GM18502 (cell line): ENCODE measurements at regions not wholly inside any gene's neighbourhood (a gene's known extent, or its start where the extent isn't known, plus 50 kb on each side); places are given as distances from the start of the nearest gene placed in this dataset.
A peak's percentile ranks its signal among the peaks of the same experiment; 100 is the strongest.

Experiments used
- ATAC-seq: cut with Tn5 transposase; IDR thresholded peaks from one replicate; pipeline ENCODE4 v1.9.1; 2021; ENCODE audit warnings: mild to moderate bottlenecking; ENCODE audit not compliant: unreplicated experiment, poor library complexity

- ATAC-seq, result no peak
These were observed 171.0 kb upstream of the COL8A1 start for GRCh38 chr3:99467420-99467819.

- no peak for ATAC-seq
These were observed 172.1 kb upstream of the COL8A1 start for GRCh38 chr3:99466331-99466730.

- ATAC-seq, result peak; percentile 48
These were observed 180.4 kb upstream of the COL8A1 start for GRCh38 chr3:99458013-99458412.

- ATAC-seq, result no peak
These were observed 195.8 kb upstream of the COL8A1 start for GRCh38 chr3:99442599-99442998.

DNA sequence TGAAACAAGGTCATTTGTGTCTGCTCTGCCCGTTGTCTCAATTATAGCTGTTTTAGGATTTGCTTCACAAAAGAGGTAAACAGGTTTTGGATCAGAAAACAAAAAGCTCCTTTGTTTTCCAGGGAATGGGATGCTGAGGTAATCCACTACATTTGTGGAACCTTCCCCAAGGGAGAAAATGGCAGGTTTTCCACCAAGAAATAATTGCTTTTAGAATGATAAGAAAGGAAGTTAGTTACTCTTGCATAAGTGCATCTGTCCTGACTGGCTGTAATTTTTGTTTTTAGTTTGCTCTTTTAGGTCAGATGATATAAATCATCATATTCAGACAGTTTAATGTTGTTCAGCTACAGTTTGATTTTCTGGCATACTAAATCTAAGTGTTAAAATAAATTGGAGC lies 198.5 kb upstream of the COL8A1 start:
- ATAC-seq, result no peak

DNA sequence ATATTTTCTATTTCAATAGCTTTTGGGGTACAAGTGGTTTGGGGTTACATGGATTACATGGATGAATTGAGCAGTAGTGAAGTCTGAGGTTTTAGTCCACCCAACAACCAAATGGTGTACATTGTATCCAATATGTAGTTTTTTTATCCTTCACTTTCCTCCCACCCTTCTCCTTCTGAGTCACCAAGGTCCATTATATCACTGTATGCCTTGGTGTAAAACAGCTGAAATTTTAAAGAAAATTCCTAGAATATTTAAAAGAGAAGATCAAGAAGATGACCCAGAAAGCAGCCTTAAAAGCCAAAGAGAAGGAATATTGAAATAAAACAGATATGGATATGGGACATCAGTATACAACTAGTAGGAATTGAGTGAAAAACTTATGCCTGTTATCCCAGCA lies 204.2 kb upstream of the COL8A1 start:
- ATAC-seq, result no peak

DNA sequence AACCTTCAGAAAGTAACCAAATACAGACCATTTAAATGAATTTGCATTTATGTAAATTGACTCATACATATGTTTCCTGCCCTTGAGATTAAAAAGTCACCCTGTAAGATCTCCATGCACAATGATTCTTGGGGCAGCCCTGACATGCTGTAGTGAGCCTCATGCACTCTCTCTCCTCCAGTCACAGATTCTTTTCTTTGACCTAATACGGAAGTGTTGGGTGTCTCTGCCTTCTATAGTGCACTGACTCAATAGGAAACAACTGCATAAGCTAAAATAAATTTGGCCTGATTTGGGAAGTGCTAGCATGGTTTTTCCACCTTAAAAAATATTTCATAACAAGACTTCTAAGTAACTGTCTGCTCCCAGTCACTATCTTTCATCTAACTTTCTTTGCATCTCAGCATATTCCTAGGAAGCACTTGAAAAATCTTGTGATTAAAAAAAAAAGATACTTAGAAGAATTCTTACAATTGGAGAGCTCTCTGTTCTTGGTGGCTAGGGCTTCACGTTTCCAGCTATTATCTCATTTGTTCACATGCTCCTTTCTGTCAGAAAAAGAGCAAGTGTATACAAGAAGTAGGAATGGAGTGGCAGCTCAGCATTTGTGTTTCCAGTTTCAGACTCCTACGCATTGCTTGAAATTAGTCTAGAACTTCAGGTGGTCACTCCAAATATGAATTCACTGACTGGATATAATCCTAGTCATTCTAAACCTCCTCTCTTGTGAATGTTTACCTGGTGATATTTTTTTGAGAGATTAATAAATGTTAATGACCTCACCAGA lies 207.9 kb upstream of the COL8A1 start:
- peak; percentile 73 for ATAC-seq

- ATAC-seq, result no peak
These were observed 208.9 kb upstream of the COL8A1 start for GRCh38 chr3:99429502-99429901.

DNA sequence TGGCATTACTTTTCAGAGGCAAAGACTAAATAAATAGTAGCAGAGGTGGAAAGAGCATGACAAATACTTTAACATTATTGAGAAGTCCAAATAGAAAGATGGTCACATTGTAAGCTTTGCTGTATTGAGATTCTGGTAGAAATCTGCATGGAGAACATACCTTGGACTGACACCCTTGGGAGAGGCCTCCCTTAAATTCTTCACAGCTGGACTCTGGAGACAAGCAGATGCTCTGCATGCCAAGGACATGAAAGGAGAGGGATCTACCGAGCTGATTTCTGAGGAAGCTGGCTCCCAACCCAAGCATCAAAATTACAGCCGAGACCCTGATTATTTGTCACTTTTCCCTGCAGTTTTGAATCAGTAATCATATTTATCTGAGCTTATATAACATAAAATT lies 212.5 kb upstream of the COL8A1 start:
- ATAC-seq, result no peak

- ATAC-seq, result peak; percentile 10
These were observed 219.3 kb upstream of the COL8A1 start for GRCh38 chr3:99419116-99419515.

DNA sequence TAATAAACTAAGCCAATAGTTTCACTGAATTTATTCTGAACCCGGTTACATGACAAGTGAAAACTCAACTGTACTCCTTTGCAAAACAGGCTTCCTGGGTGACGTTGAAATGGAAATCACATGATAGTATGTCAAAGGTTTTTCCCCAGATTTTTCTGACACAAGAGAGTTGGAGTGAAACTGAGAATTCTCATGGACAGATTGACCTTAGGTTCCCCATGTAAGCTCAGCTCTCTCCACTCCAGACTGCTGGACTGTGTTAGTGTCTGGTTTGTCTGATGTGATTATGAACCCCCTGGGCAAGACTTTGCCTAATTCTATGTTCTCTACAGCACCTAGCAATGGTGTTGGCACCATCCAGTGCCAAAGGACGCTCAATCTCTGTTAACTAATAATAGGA lies 219.7 kb upstream of the COL8A1 start:
- peak; percentile 77 for ATAC-seq

- peak; percentile 79 for ATAC-seq
These were observed 220.2 kb upstream of the COL8A1 start for GRCh38 chr3:99418209-99418635.

DNA sequence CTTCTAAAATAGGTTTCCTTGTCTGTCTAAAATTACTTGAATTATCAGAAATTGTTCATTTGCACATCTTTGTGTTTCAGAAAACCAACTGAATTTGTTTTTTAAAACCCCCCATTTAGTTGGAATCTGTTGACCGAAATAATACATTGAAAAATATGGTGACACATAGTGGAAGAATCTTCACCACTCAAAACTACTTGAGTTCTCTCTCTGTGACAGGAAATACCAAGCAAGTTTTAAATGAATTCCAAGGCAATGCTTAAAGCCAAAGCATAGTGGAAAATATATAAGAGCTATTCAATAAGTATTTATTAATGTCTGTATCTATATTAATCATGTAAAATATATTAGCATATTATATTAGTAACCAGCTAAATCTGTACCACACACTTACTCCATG lies 224.9 kb upstream of the COL8A1 start:
- ATAC-seq, result no peak

DNA sequence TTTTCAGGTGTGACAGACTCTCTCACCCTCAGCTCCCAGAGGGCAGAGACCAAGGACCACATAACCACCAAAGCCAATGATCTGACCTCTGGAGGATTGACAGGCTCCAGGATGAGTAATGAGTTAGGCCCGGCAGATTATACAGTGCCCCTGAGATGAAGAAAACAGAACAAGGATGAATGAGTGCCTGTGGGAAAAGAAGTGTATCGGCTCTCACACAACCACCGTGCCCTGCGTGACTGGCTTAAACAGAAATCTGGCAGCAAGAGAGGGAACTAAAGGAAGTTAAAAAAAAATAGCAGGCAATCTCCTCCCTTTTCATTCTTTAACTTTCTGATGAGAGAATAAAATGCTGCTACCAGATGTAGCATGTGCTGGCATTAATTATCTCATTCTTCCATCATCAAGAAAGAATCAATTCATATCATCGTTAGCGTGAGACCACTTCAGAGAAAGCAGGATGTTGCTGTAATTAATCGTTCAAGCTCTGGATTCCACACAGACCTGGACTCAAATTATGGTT lies 227.5 kb upstream of the COL8A1 start:
- ATAC-seq, result peak; percentile 70

DNA sequence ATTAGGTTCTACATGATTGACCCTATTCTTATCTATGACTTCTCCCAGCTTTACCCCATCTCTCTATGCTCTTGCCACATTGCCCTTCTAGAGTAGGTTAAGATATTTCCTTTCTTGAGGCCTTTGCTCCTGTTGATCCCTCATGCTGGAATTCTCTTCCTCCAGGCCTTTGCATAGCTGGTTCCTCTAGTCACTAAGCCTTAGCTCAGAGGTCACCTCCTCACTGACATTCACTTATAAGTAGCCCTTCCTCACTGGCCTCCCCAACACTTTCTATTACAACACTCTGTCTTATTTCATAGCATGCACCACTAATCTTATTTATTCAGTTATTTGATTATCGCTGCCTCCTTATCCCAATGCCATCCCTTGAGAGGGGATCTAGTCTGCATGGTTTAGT lies 228.4 kb upstream of the COL8A1 start:
- no peak for ATAC-seq

GRCh38 chr3:99407257-99407656 lies 231.1 kb upstream of the COL8A1 start:
- ATAC-seq, result peak; percentile 57

DNA sequence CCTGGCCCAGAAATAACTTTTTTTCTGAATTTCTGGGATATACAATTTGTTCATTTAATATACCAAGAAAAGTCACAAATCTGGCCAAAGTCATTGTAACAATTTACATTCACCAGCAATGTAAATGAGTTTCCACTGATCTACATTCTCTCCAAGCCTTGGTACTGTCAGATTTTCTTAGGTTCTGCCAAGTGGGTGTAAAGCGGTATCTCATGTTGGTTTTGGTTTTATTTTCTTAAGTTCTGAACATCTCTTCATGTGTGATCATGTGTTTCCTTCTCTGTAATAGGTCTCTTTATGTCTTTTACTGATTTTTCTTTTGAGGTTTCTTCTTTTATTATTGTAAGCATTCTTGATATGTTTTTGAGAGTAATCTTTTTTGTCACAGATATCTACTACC lies 235.6 kb upstream of the COL8A1 start:
- no peak for ATAC-seq

DNA sequence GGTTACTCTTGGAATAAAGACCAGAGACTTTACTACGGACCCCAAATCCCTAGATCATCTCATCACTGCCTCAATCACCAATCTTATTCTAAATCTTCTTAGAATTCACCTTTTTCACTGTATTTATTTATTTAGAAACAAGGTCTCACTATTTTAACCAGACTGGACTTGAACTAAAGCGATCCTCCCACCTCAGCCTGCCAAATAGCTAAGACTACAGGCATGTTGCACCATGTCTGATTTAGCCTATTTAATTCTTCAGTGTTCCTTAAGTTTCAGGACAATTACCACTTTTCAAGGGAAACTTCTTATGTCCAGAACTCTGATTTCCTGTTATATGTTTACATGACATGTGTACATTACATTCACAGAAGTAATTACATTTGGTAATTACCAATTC lies 238.0 kb upstream of the COL8A1 start:
- ATAC-seq, result no peak

DNA sequence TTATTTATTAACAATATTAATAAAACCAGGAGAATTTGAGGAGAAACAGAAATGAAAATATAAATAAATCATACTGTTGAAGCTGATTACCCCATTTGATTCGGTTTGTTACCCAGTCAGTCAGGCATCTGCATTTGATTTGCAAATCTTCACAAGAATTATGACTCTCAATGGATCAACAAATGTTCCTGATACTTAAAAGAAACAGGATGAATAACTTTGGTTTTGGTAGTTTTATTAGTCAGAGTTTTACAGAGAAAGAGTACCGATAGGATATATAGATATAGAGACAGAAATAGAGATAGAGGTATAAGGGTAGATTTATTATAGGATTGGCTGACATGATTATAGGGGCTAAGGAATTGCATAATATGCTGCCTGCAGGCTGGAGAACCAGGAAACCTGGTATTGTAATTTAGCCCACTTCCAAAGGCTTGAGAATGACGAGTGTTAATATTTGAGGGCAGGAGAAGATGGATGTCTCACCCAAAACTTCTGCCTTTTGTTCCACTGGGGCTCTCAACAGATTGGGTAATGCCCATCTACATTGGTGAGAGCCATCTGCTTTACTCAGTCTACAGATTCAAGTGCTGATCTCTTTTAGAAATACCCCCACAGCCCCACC lies 241.6 kb upstream of the COL8A1 start:
- ATAC-seq, result no peak

- no peak for ATAC-seq
These were observed 243.3 kb upstream of the COL8A1 start for GRCh38 chr3:99394831-99395778.

GRCh38 chr3:99393961-99394360 lies 244.4 kb upstream of the COL8A1 start:
- ATAC-seq, result no peak
